ENCODE measurements at regions not wholly inside any gene's neighbourhood (a gene's known extent, or its start where the extent isn't known, plus 50 kb on each side); places are given as distances from the start of the nearest gene placed in this dataset.

- no peak for TF ChIP-seq CTCF (IDR thresholded peaks at IDR 0.05)
Measured at GRCh38 chr3:44055951-44056350, 185.7 kb upstream of the TOPAZ1 start.

- TF ChIP-seq CTCF (IDR thresholded peaks at IDR 0.05), result no peak
Measured at GRCh38 chr3:44056446-44057240, 185.0 kb upstream of the TOPAZ1 start.

GRCh38 chr3:44058022-44058867, 183.4 kb upstream of the TOPAZ1 start:
- no peak for TF ChIP-seq CTCF (IDR thresholded peaks at IDR 0.05)

GRCh38 chr3:44058868-44059203, 182.8 kb upstream of the TOPAZ1 start:
- no peak for TF ChIP-seq CTCF (IDR thresholded peaks at IDR 0.05)

- no peak for TF ChIP-seq CTCF (IDR thresholded peaks at IDR 0.05)
Measured at GRCh38 chr3:44060164-44060563, 181.5 kb upstream of the TOPAZ1 start.

- TF ChIP-seq CTCF (IDR thresholded peaks at IDR 0.05), result no peak
Measured at GRCh38 chr3:44061268-44061667, 180.4 kb upstream of the TOPAZ1 start.

- no peak for TF ChIP-seq CTCF (IDR thresholded peaks at IDR 0.05)
Measured at GRCh38 chr3:44061961-44062360, 179.7 kb upstream of the TOPAZ1 start.
